ENCODE measurements at regions not wholly inside any gene's neighbourhood (a gene's known extent, or its start where the extent isn't known, plus 50 kb on each side); places are given as distances from the start of the nearest gene placed in this dataset.
A peak's percentile ranks its signal among the peaks of the same experiment; 100 is the strongest.
"Not testable (repeated sequence)": the region's sequence is repeated elsewhere in the genome, so short reads cannot be mapped to it uniquely, and the experiment has no call there.

GRCh38 chr2:43144263-43144662, 82.1 kb downstream of the ZFP36L2 start:
- DNase-seq: peak; percentile 6

DNA sequence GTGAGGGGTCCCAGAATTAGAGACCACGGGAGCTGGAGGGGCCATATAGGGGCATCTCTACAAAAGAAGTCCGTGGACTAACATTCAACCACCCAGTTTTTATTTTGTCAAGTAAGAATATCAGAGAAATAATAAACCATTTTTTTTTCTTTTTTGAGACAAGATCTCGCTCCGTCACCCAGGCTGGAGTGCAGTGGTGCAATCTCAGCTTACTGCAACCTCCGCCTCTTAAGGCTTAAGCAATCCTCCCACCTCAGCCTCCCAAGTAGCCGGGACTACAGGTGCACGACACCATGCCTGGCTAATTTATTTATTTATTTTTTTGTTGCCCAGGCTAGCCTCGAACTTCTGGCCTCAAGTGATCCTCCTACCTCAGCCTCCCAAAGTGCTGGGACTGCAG, 82.7 kb downstream of the ZFP36L2 start:
- no peak for DNase-seq

GRCh38 chr2:43142921-43143438, 83.4 kb downstream of the ZFP36L2 start:
- peak; percentile 15 for DNase-seq

GRCh38 chr2:43141636-43142151, 84.7 kb downstream of the ZFP36L2 start:
- not testable (repeated sequence) for DNase-seq

GRCh38 chr2:43139996-43140621, 86.3 kb downstream of the ZFP36L2 start:
- peak; percentile 72 for DNase-seq

- DNase-seq: no peak
These were observed 86.9 kb downstream of the ZFP36L2 start for GRCh38 chr2:43139501-43139900.

GRCh38 chr2:43138441-43138840, 88.0 kb downstream of the ZFP36L2 start:
- no peak for DNase-seq

- DNase-seq: no peak
These were observed 89.5 kb downstream of the ZFP36L2 start for GRCh38 chr2:43136876-43137275.

- no peak for DNase-seq
These were observed 90.2 kb downstream of the ZFP36L2 start for GRCh38 chr2:43136011-43136799.

GRCh38 chr2:43135583-43135982, 90.8 kb downstream of the ZFP36L2 start:
- DNase-seq: no peak

- DNase-seq: no peak
These were observed 91.9 kb downstream of the ZFP36L2 start for GRCh38 chr2:43134571-43134889.

- DNase-seq: no peak
These were observed 92.5 kb downstream of the ZFP36L2 start for GRCh38 chr2:43133708-43134570.

- DNase-seq: no peak
These were observed 93.1 kb downstream of the ZFP36L2 start for GRCh38 chr2:43133336-43133707.

- no peak for DNase-seq
These were observed 93.6 kb downstream of the ZFP36L2 start for GRCh38 chr2:43132683-43133301.

GRCh38 chr2:43131890-43132682, 94.3 kb downstream of the ZFP36L2 start:
- no peak for DNase-seq

GRCh38 chr2:43131051-43131889, 95.1 kb downstream of the ZFP36L2 start:
- peak; percentile 67 for DNase-seq

DNA sequence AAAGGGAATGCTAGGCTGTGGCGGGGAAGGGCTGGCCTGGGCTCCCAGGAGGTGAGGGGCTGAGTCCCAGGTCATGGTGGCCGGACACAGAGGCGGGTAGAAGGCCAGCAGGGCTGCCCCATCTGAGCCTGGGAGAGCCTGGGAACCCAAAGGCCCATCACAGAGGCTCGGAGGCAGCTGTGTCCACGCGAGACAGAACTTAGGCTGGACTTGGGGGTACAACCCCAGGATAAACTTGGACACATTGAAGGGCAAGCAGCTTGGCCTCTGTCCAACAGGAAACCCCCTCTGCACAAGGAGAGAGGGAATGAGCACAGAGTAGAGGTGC, 95.9 kb downstream of the ZFP36L2 start:
- no peak for DNase-seq

- DNase-seq: peak; percentile 59
These were observed 96.5 kb downstream of the ZFP36L2 start for GRCh38 chr2:43129676-43130547.

- DNase-seq: no peak
These were observed 97.8 kb downstream of the ZFP36L2 start for GRCh38 chr2:43128559-43128955.

DNA sequence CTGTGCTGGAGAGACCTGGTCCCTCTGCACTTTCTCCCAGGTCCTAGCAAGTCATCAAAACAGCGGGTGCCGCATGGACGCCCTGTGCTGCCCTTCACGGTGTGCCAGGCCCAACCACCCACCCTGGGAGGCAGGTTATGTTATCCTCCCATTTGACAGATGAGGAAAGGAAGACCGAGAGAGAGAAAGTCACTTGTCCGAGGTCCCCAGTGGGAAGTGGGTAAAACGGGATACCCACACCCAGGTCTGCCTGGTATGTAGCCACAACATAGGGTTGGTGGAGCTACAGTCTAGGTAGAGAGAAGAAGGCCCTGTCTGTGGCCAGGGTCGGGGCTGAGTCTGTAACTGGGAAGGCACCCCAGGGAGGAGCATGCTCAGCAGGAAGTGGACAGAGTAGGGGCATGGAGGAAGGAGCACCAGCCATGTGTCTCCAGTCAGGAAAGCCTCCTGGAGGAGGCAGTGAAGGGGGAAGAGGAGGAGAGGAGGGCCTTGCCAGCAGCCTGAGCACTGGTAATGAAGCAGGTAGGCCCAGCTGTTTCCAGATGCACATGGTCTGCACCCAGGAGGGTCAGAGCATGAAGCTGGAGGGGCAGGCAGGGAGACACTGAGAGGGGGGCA, 98.4 kb downstream of the ZFP36L2 start:
- DNase-seq: no peak

All from femur (tissue), 1 donor.